Smooth muscle cell (in vitro differentiated cells): ENCODE measurements at regions not wholly inside any gene's neighbourhood (a gene's known extent, or its start where the extent isn't known, plus 50 kb on each side); places are given as distances from the start of the nearest gene placed in this dataset.

ENCODE experiments used
- DNase-seq: peaks from one replicate; lab custom pipeline; 2025; ENCODE audit not compliant: unreplicated experiment; lab: John Stamatoyannopoulos, UW
- H2AFZ ChIP-seq: fragments of 200-600 bp; sonication (generic); 2 replicates; pipeline ENCODE4 v1.6.0; 2016; ENCODE audit warnings: antibody characterized with exemption, low read depth, mild to moderate bottlenecking
- H3F3A ChIP-seq: fragments of 200-600 bp; sonication (generic); 2 replicates; pipeline ENCODE4 v1.6.0; 2017; ENCODE audit warnings: antibody characterized with exemption, low read depth
- H3K27ac ChIP-seq: fragments of 200-600 bp; sonication (generic); 2 replicates; pipeline ENCODE4 v1.5.1; 2016; ENCODE audit warnings: low read depth, mild to moderate bottlenecking
- H3K27me3 ChIP-seq: fragments of 200-600 bp; sonication (generic); 2 replicates; pipeline ENCODE4 v1.6.1; 2016; ENCODE audit warnings: low read depth, mild to moderate bottlenecking
- H3K36me3 ChIP-seq: fragments of 200-600 bp; sonication (generic); 2 replicates; pipeline ENCODE4 v1.5.1; 2016; ENCODE audit warnings: low read depth
- H3K4me1 ChIP-seq: fragments of 200-600 bp; sonication (generic); 2 replicates; pipeline ENCODE4 v1.5.1; 2016; ENCODE audit warnings: low read depth
- H3K4me2 ChIP-seq: fragments of 200-600 bp; sonication (generic); 2 replicates; pipeline ENCODE4 v1.6.0; 2016; ENCODE audit warnings: mild to moderate bottlenecking
- H3K4me3 ChIP-seq: fragments of 200-600 bp; sonication (generic); 2 replicates; pipeline ENCODE4 v1.5.1; 2016; ENCODE audit warnings: mild to moderate bottlenecking
- H3K79me2 ChIP-seq: fragments of 200-600 bp; sonication (generic); 2 replicates; pipeline ENCODE4 v1.6.0; 2016; ENCODE audit warnings: low read depth, mild to moderate bottlenecking
- H3K9ac ChIP-seq: fragments of 200-600 bp; sonication (generic); 2 replicates; pipeline ENCODE4 v1.6.0; 2016; ENCODE audit warnings: low read depth
- H3K9me3 ChIP-seq: fragments of 200-600 bp; sonication (generic); replicated peaks from 2 replicates; pipeline ENCODE4 v1.5.1; 2016; ENCODE audit warnings: low read depth
- H4K20me1 ChIP-seq: fragments of 200-600 bp; sonication (generic); 2 replicates; pipeline ENCODE4 v1.6.0; 2016; ENCODE audit warnings: low read depth
- WGBS: methylation state at CpG from one replicate; pipeline ENCODE4 v1.1.7; 2016; ENCODE audit warnings: low lambda C conversion rate; 5-methylcytosine and 5-hydroxymethylcytosine counted together
- TF ChIP-seq, protein P1 (sequence below): fragments of 200-600 bp; sonication (generic); IDR thresholded peaks from 2 replicates; pipeline ENCODE4 v1.5.1; 2017; ENCODE audit warnings: borderline replicate concordance, mild to moderate bottlenecking, antibody characterized with exemption; ENCODE audit not compliant: insufficient read depth, poor library complexity, severe bottlenecking

DNA sequence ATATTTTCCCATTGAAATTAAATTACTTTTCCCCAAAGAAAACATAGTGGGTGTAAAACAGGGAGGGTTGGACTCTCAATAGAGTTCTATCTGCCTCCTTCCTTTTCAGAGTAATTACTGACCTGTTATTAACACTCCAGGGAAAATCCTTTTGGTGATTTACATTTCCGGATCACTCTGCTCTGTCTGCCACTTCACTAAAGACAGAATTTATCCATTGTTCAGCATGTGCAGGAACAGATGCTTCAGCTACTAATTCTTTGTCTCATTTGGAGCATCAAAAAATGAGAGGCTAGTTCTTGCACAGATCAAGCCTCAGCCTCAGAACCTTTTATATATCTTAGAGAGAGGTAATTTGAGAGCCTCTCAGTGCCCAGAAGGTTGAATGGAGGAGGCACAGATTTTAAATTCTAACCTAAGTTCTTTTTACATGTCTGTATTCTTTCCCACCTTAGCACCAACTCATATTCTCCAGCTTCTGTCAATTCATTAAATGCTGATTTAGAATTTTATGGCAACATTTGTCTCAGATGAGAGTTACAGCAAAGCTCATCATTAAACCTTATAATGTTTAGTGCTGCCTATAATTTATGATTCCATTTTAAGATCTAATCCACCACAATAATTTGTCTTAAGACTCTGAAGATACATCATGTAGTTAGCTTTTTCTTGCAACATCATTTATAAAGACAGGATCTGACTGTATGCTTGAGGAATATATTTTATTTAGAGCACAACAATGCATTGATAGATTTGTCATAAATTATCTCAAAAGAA, 1494.4 kb downstream of the STIM2 start:
- H3K4me2 ChIP-seq = no peak overlapping the region

DNA sequence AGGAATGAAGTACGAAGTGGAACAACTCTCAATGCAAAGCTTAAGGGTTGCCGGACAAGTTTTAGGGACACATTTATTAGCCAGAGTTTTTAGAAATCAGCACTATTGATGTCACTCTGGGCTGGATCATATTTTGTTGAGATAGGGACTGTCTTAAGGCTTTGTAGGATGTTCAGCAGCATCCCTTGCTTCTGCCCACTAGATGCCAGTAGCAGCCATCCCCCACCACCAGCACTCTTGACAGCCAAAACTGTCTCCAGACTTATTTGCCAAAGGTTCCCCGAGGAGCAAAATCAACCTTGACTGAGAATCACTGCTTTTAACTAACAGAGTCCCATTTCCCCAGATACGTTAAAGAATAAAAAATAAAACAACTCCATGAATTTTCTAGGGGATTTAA, 1497.3 kb downstream of the STIM2 start:
- WGBS = 56% methylated on average over 4 of the region's 4 CpGs
- Histone ChIP-seq H3K79me2 (no peaks in the 10 kb centered on the region), H3K9me3 (no peaks in the 10 kb centered on the region), H3K4me3 (no peak overlapping the region), H4K20me1 (no peaks in the 10 kb centered on the region), H3K4me1 (peaks cover 13% of the 10 kb centered on the region), H3K36me3 (no peaks in the 10 kb centered on the region), H3K9ac (no peak overlapping the region), H3F3A (no peaks in the 10 kb centered on the region), H3K4me2 (no peak overlapping the region), H3K27me3 (no peaks in the 10 kb centered on the region), H2AFZ (peak overlapping the region; percentile 44), H3K27ac (no peak overlapping the region)
- DNase-seq = no peak
- TF ChIP-seq, protein P1, sequence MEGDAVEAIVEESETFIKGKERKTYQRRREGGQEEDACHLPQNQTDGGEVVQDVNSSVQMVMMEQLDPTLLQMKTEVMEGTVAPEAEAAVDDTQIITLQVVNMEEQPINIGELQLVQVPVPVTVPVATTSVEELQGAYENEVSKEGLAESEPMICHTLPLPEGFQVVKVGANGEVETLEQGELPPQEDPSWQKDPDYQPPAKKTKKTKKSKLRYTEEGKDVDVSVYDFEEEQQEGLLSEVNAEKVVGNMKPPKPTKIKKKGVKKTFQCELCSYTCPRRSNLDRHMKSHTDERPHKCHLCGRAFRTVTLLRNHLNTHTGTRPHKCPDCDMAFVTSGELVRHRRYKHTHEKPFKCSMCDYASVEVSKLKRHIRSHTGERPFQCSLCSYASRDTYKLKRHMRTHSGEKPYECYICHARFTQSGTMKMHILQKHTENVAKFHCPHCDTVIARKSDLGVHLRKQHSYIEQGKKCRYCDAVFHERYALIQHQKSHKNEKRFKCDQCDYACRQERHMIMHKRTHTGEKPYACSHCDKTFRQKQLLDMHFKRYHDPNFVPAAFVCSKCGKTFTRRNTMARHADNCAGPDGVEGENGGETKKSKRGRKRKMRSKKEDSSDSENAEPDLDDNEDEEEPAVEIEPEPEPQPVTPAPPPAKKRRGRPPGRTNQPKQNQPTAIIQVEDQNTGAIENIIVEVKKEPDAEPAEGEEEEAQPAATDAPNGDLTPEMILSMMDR = peak; percentile 30

More for the DNA sequence above, 1494.4 kb downstream of the STIM2 start:
- H3K36me3 ChIP-seq = no peaks in the 10 kb centered on the region
- H3K27me3 ChIP-seq = no peaks in the 10 kb centered on the region
- H3K4me3 ChIP-seq = no peak overlapping the region
- no peak for DNase-seq
- WGBS = 47% methylated on average over 1 of the region's 1 CpG
- peaks cover 13% of the 10 kb centered on the region for H3K4me1 ChIP-seq
- no peaks in the 10 kb centered on the region for H3F3A ChIP-seq
- H4K20me1 ChIP-seq = no peaks in the 10 kb centered on the region
- no peak overlapping the region for H3K9ac ChIP-seq
- peak overlapping the region; percentile 34 for H2AFZ ChIP-seq
- H3K79me2 ChIP-seq = no peaks in the 10 kb centered on the region
- H3K27ac ChIP-seq = no peak overlapping the region
- no peaks in the 10 kb centered on the region for H3K9me3 ChIP-seq
- TF ChIP-seq, protein P1 = no peak

DNA sequence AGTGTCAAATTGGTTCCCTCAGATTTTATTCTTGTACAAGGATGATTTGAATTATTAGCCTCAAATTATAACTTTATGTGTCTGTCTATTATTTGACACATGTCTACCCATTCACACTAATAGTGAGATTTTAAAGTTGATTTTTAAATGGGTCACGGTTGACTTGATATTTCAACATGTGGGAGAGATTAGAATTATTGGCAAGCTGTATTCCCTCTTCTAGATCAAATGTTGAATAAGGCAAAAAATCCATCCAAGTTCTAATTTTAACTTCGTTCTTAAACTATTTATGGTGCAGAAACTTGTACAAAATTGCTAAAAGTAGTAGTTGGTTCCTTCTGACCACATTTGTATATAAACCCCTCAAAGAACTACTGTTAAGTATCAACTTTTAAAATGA, 1498.0 kb downstream of the STIM2 start:
- Histone ChIP-seq H4K20me1 (no peaks in the 10 kb centered on the region), H2AFZ (no peak overlapping the region), H3K4me3 (no peak overlapping the region), H3K27me3 (no peaks in the 10 kb centered on the region), H3K36me3 (no peaks in the 10 kb centered on the region), H3K4me2 (no peak overlapping the region), H3K79me2 (no peaks in the 10 kb centered on the region), H3K4me1 (peaks cover 13% of the 10 kb centered on the region), H3K9me3 (no peaks in the 10 kb centered on the region), H3K27ac (no peak overlapping the region), H3F3A (no peaks in the 10 kb centered on the region), H3K9ac (no peak overlapping the region)
- 77% methylated on average over 2 of the region's 2 CpGs for WGBS
- DNase-seq = no peak
- TF ChIP-seq, protein P1 = no peak

DNA sequence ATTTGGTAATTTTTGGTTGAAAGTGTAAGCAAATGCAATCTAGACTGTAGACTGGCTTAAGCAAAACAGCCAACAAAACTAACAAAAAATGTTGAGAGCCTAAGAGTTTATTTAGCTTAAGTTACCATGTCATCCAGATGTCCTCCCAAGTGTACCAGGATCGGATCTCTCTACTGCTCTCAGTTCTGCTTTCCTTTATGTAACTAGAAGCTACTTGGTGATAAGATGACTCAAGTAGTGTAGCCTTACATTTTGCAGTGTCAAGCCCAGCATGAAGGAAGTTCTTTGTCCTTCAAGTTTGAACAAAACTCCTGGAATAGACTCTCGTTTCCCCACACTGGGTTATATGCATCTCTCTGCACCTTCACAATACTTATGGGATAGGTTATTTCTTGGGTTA, 1500.0 kb downstream of the STIM2 start:
- Histone ChIP-seq H3K4me1 (no peaks in the 10 kb centered on the region), H3K79me2 (no peaks in the 10 kb centered on the region), H3F3A (no peaks in the 10 kb centered on the region), H3K27me3 (no peaks in the 10 kb centered on the region), H3K4me2 (no peak overlapping the region), H2AFZ (no peak overlapping the region), H3K9ac (no peak overlapping the region), H3K9me3 (no peaks in the 10 kb centered on the region), H3K27ac (no peak overlapping the region), H3K4me3 (no peak overlapping the region), H4K20me1 (no peaks in the 10 kb centered on the region), H3K36me3 (no peaks in the 10 kb centered on the region)
- TF ChIP-seq, protein P1 = no peak
- 59% methylated on average over 2 of the region's 2 CpGs for WGBS
- DNase-seq = no peak
